Keratinocyte (primary cell): ENCODE measurements at regions not wholly inside any gene's neighbourhood (a gene's known extent, or its start where the extent isn't known, plus 50 kb on each side); places are given as distances from the start of the nearest gene placed in this dataset.

Experiments
- DNase-seq: peaks from one replicate; pipeline ENCODE4 v3.0.0-alpha.2; 2011; ENCODE audit warnings: low read depth, missing footprints, low spot score
- FAIRE-seq: peaks from 2 replicates; lab custom pipeline; 2011; peaks lifted over from hg19 to GRCh38; lab: Jason Lieb, UNC
- H2AFZ ChIP-seq: 2 replicates; pipeline ENCODE4 v1.6.0; 2012; ENCODE audit warnings: low read length, control low read depth, inconsistent platforms; ENCODE audit not compliant: control insufficient read depth
- H3K27ac ChIP-seq: 2 replicates; pipeline ENCODE4 v1.5.1; 2011; ENCODE audit warnings: low read length; ENCODE audit not compliant: control insufficient read depth, insufficient read depth
- H3K27me3 ChIP-seq: 3 replicates; pipeline ENCODE4 v1.6.0; 2011; ENCODE audit warnings: low read length; ENCODE audit not compliant: control insufficient read depth, insufficient read depth; ENCODE audit errors: extremely low read depth
- H3K36me3 ChIP-seq, 2 experiments: 2 replicates in 1 of 2; 3 replicates in 1 of 2; pipeline ENCODE4 v1.5.1; 2011; ENCODE audit warnings: low read length in 2 of 2, mild to moderate bottlenecking in 1 of 2; ENCODE audit not compliant: control insufficient read depth in 2 of 2, insufficient read depth in 2 of 2; ENCODE audit errors: extremely low read depth in 1 of 2
- H3K4me1 ChIP-seq: 3 replicates; pipeline ENCODE4 v1.5.1; 2011; ENCODE audit warnings: low read length; ENCODE audit not compliant: control insufficient read depth, insufficient read depth; ENCODE audit errors: extremely low read depth
- H3K4me2 ChIP-seq: 3 replicates; pipeline ENCODE4 v1.6.0; 2011; ENCODE audit warnings: low read depth, low read length; ENCODE audit not compliant: control insufficient read depth, insufficient read depth; ENCODE audit errors: extremely low read depth
- H3K4me3 ChIP-seq, 3 experiments: fragments of 200-600 bp in 1 of 3; sonication (generic) in 1 of 3; 2 replicates in 2 of 3; 3 replicates in 1 of 3; pipeline ENCODE4 v1.5.1; 2011 to 2016; ENCODE audit warnings: low read length in 3 of 3, mild to moderate bottlenecking in 3 of 3, control low read depth in 2 of 3, inconsistent platforms in 1 of 3, low read depth in 1 of 3, mixed read lengths in 1 of 3, mixed run types in 1 of 3, moderate library complexity in 1 of 3; ENCODE audit not compliant: control insufficient read depth in 2 of 3, insufficient read depth in 2 of 3; ENCODE audit errors: extremely low read depth in 1 of 3
- H3K79me2 ChIP-seq: 2 replicates; pipeline ENCODE4 v1.6.0; 2012; ENCODE audit warnings: low read length; ENCODE audit not compliant: control insufficient read depth, insufficient read depth
- H3K9ac ChIP-seq: 3 replicates; pipeline ENCODE4 v1.6.0; 2011; ENCODE audit warnings: low read length; ENCODE audit not compliant: control insufficient read depth, insufficient read depth; ENCODE audit errors: extremely low read depth
- H3K9me1 ChIP-seq: 3 replicates; pipeline ENCODE4 v1.6.0; 2011; ENCODE audit warnings: low read length; ENCODE audit not compliant: control insufficient read depth, insufficient read depth; ENCODE audit errors: extremely low read depth
- H3K9me3 ChIP-seq: 2 replicates; pipeline ENCODE4 v1.5.1; 2012; ENCODE audit warnings: low read depth, low read length; ENCODE audit not compliant: control insufficient read depth
- H4K20me1 ChIP-seq: 3 replicates; pipeline ENCODE4 v1.6.0; 2011; ENCODE audit warnings: low read length; ENCODE audit not compliant: control insufficient read depth, insufficient read depth; ENCODE audit errors: extremely low read depth
- EZH2 ChIP-seq: IDR thresholded peaks from one replicate; pipeline ENCODE4 v1.6.1; 2012; ENCODE audit warnings: inconsistent platforms, mild to moderate bottlenecking, low read length, moderate library complexity
- dilution Hi-C: fragments of 300-500 bp; cut with MboI; formaldehyde crosslinking; loops from one replicate; pipeline ENCODE4 v1.7.0; 2020; ENCODE audit warnings: low sequenced_read_pairs; ENCODE audit not compliant: extremely low pct_ligation_motif_present
- TF ChIP-seq, protein P1 (sequence below), 3 experiments: IDR thresholded peaks in 1 of 3; conservative IDR thresholded peaks in 1 of 3; optimal IDR thresholded peaks in 1 of 3; 2 replicates in 2 of 3; 3 replicates in 1 of 3; pipeline versions ENCODE3 to v1.5.1; 2011; ENCODE audit warnings: low read length in 3 of 3, mild to moderate bottlenecking in 3 of 3, moderate library complexity in 2 of 3, control low read depth in 1 of 3, inconsistent platforms in 1 of 3; ENCODE audit not compliant: insufficient read depth in 2 of 3; ENCODE audit errors: extremely low read depth in 1 of 3

DNA sequence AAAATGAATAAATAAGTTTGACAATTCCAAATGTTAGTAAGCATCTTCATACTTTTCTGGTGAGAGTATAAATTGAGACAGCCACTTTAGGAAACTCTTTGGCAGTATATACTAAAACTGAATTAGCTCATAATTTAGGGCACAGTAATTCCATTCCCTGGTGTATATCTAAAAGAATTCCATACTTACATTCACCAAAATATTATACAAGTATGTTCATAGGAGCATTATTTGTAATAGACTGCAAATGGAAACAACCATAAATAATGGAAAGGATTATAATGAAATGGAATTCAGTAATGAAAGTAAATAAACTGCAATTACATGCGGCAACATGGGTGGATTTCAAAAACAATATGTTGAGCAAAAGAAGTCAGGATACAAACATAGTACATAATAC, 315.8 kb upstream of the LRRC4C start:
- Histone ChIP-seq H3K36me3 (no peaks in the 10 kb centered on the region), H3K4me1 (no peaks in the 10 kb centered on the region), H3K9me3 (no peaks in the 10 kb centered on the region), H3K27me3 (no peaks in the 10 kb centered on the region), H3K9me1 (no peaks in the 10 kb centered on the region), H2AFZ (no peak overlapping the region), H3K9ac (no peak overlapping the region), H3K4me3 (no peak overlapping the region), H3K79me2 (no peaks in the 10 kb centered on the region), H3K27ac (no peak overlapping the region), H4K20me1 (no peaks in the 10 kb centered on the region), H3K4me2 (no peak overlapping the region)
- TF ChIP-seq, protein P1, sequence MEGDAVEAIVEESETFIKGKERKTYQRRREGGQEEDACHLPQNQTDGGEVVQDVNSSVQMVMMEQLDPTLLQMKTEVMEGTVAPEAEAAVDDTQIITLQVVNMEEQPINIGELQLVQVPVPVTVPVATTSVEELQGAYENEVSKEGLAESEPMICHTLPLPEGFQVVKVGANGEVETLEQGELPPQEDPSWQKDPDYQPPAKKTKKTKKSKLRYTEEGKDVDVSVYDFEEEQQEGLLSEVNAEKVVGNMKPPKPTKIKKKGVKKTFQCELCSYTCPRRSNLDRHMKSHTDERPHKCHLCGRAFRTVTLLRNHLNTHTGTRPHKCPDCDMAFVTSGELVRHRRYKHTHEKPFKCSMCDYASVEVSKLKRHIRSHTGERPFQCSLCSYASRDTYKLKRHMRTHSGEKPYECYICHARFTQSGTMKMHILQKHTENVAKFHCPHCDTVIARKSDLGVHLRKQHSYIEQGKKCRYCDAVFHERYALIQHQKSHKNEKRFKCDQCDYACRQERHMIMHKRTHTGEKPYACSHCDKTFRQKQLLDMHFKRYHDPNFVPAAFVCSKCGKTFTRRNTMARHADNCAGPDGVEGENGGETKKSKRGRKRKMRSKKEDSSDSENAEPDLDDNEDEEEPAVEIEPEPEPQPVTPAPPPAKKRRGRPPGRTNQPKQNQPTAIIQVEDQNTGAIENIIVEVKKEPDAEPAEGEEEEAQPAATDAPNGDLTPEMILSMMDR (optimal IDR thresholded peaks at IDR 0.05 in 1 of 3, IDR thresholded peaks at IDR 0.05 in 1 of 3, conservative IDR thresholded peaks at IDR 0.05 in 1 of 3; ENCODE audit: extremely low read depth in 1 of 3, insufficient read depth in 2 of 3, low read length in 3 of 3): no peak
- TF ChIP-seq EZH2: no peak
- DNase-seq (no peak), FAIRE-seq (no peak)
- dilution Hi-C loops: no loop called here

DNA sequence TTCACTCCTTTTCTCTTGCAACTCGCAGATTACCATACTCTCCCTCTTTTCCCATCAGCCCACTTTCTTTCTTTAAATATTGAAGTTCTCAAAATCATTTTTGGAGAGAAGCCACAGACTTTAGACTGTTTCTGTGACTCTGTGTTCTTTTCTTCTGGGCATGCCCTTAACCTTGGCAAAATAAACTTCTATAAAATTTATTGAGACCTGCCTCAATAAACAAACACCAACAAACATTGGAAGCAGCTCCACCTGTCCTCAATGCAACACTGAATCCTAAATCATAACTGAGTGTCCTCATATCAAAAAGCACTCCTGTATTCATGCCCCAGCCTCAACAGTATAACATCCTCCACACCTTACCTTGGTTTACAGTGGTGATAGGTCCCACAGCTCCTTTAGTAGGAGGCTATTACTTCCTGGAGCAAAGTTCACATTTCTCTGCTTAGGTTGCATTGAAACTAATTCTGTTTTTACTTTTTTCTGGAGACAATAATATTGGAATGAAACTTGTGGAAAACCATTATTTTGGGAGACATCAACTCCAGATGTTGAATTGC, 320.0 kb upstream of the LRRC4C start:
- no peaks in the 10 kb centered on the region for H3K9me3 ChIP-seq
- dilution Hi-C loops: no loop called here

More for the DNA sequence above, 320.0 kb upstream of the LRRC4C start:
- H4K20me1 ChIP-seq: no peaks in the 10 kb centered on the region
- peaks cover 2% of the 10 kb centered on the region for H3K4me1 ChIP-seq
- H3K27me3 ChIP-seq: no peaks in the 10 kb centered on the region
- FAIRE-seq (no peak), DNase-seq (no peak)
- TF ChIP-seq, protein P1 (optimal IDR thresholded peaks at IDR 0.05 in 1 of 3, IDR thresholded peaks at IDR 0.05 in 1 of 3, conservative IDR thresholded peaks at IDR 0.05 in 1 of 3; ENCODE audit: extremely low read depth in 1 of 3, insufficient read depth in 2 of 3, low read length in 3 of 3): no peak
- TF ChIP-seq EZH2: no peak
- H3K4me3 ChIP-seq: no peak overlapping the region
- H3K36me3 ChIP-seq: no peaks in the 10 kb centered on the region
- H3K79me2 ChIP-seq: no peaks in the 10 kb centered on the region
- no peaks in the 10 kb centered on the region for H3K9me1 ChIP-seq
- no peak overlapping the region for H3K27ac ChIP-seq
- H3K9ac ChIP-seq: no peak overlapping the region
- H3K4me2 ChIP-seq: no peak overlapping the region
- H2AFZ ChIP-seq: no peak overlapping the region
